ENCODE measurements at regions not wholly inside any gene's neighbourhood (a gene's known extent, or its start where the extent isn't known, plus 50 kb on each side); places are given as distances from the start of the nearest gene placed in this dataset.

DNA sequence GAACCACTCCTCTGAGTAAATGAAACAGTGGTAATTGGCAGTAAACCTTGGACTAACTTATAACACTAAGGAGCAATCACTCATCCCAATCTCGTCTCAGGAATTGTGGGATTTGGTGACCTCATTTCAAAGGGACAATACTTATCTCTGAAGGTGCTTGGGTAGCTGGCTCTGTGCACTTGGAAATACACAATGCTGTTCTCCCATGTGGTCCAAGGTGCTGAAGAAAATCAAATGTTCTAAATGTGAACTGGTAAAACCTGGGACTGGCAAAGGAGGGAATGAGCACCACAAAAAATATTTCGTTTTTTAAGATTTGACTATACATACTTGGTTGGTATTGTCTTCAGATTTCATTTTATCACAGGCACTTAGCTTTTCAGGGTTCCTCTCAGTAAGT lies 1193.0 kb downstream of the SORCS1 start:
- H3K27me3 ChIP-seq (ENCODE audit: control insufficient read depth in 3 of 3, insufficient read depth in 3 of 3, low read length in 2 of 3), result no peaks in the 10 kb centered on the region
- no peak overlapping the region for H3K4me3 ChIP-seq
- H3K9ac ChIP-seq (ENCODE audit: insufficient read depth in 1 of 2, low read length in 2 of 2), result no peak overlapping the region
- H3K27ac ChIP-seq (ENCODE audit: low read depth in 1 of 2, low read length in 1 of 2), result no peak overlapping the region
- no peaks in the 10 kb centered on the region for H3K36me3 ChIP-seq (ENCODE audit: control insufficient read depth in 4 of 4, insufficient read depth in 4 of 4, low read length in 4 of 4)
- no peak for TF ChIP-seq CTCF (IDR thresholded peaks at IDR 0.05; ENCODE audit: control extremely low read depth, extremely low read depth)
- ATAC-seq (ENCODE audit: insufficient read depth, low FRiP score), result no peak
- no peak for DNase-seq
- WGBS, 2 donors, result 76 to 81% methylated on average over 2 of the region's 2 CpGs
- H3K9me3 ChIP-seq (ENCODE audit: control insufficient read depth in 4 of 4, insufficient read depth in 3 of 4, low read length in 3 of 4), result no peaks in the 10 kb centered on the region
- peaks cover 0 to 17% (median 0%) of the 10 kb centered on the region in 5 donors for H3K4me1 ChIP-seq (ENCODE audit: control insufficient read depth in 5 of 5, insufficient read depth in 5 of 5, low read length in 5 of 5)

GRCh38 chr10:105969884-105970377 lies 1194.6 kb downstream of the SORCS1 start:
- no peak for TF ChIP-seq CTCF (IDR thresholded peaks at IDR 0.05; ENCODE audit: control extremely low read depth, extremely low read depth)
- H3K36me3 ChIP-seq (ENCODE audit: control insufficient read depth in 4 of 4, insufficient read depth in 4 of 4, low read length in 4 of 4), result no peaks in the 10 kb centered on the region
- H3K27ac ChIP-seq (ENCODE audit: low read depth in 1 of 2, low read length in 1 of 2), result no peak overlapping the region
- ATAC-seq (ENCODE audit: insufficient read depth, low FRiP score) (no peak), DNase-seq (no peak)
- H3K9ac ChIP-seq (ENCODE audit: insufficient read depth in 1 of 2, low read length in 2 of 2), result no peak overlapping the region
- no peaks in the 10 kb centered on the region for H3K27me3 ChIP-seq (ENCODE audit: control insufficient read depth in 3 of 3, insufficient read depth in 3 of 3, low read length in 2 of 3)
- no peak overlapping the region for H3K4me3 ChIP-seq
- H3K4me1 ChIP-seq (ENCODE audit: control insufficient read depth in 5 of 5, insufficient read depth in 5 of 5, low read length in 5 of 5), result peaks cover 0 to 19% (median 0%) of the 10 kb centered on the region in 5 donors
- 42 to 49% methylated on average over 12 of the region's 12 CpGs for WGBS, 2 donors
- no peaks in the 10 kb centered on the region for H3K9me3 ChIP-seq (ENCODE audit: control insufficient read depth in 4 of 4, insufficient read depth in 3 of 4, low read length in 3 of 4)

- no peak for DNase-seq
Measured at GRCh38 chr10:105968666-105969065, 1195.8 kb downstream of the SORCS1 start.

More at GRCh38 chr10:105968666-105969065, 1195.8 kb downstream of the SORCS1 start:
- Histone ChIP-seq H3K27ac (ENCODE audit: low read depth in 1 of 2, low read length in 1 of 2) (no peak overlapping the region), H3K36me3 (ENCODE audit: control insufficient read depth in 4 of 4, insufficient read depth in 4 of 4, low read length in 4 of 4) (no peaks in the 10 kb centered on the region), H3K27me3 (ENCODE audit: control insufficient read depth in 3 of 3, insufficient read depth in 3 of 3, low read length in 2 of 3) (no peaks in the 10 kb centered on the region), H3K4me1 (ENCODE audit: control insufficient read depth in 5 of 5, insufficient read depth in 5 of 5, low read length in 5 of 5) (peaks cover 0 to 30% (median 0%) of the 10 kb centered on the region in 5 donors), H3K4me3 (no peak overlapping the region), H3K9ac (ENCODE audit: insufficient read depth in 1 of 2, low read length in 2 of 2) (no peak overlapping the region), H3K9me3 (ENCODE audit: control insufficient read depth in 4 of 4, insufficient read depth in 3 of 4, low read length in 3 of 4) (no peaks in the 10 kb centered on the region)
- ATAC-seq (ENCODE audit: insufficient read depth, low FRiP score), result no peak
- WGBS, 2 donors, result 81 to 92% methylated on average over 3 of the region's 3 CpGs
- no peak for TF ChIP-seq CTCF (IDR thresholded peaks at IDR 0.05; ENCODE audit: control extremely low read depth, extremely low read depth)

Data from lung (tissue), 11 donors.